ENCODE measurements at regions not wholly inside any gene's neighbourhood (a gene's known extent, or its start where the extent isn't known, plus 50 kb on each side); places are given as distances from the start of the nearest gene placed in this dataset.
"Not testable (repeated sequence)": the region's sequence is repeated elsewhere in the genome, so short reads cannot be mapped to it uniquely, and the experiment has no call there.

GRCh38 chr6:90914312-90914711 lies 327.4 kb upstream of the MAP3K7 start:
- no peak for DNase-seq (ENCODE audit: low read depth in 2 of 3, low spot score in 1 of 3)

- no peak for DNase-seq (ENCODE audit: low read depth in 2 of 3, low spot score in 1 of 3)
Measured at GRCh38 chr6:90913266-90913960, 326.5 kb upstream of the MAP3K7 start.

GRCh38 chr6:90911642-90912041 lies 324.8 kb upstream of the MAP3K7 start:
- DNase-seq (ENCODE audit: low read depth in 2 of 3, low spot score in 1 of 3), result no peak

GRCh38 chr6:90910893-90911292 lies 324.0 kb upstream of the MAP3K7 start:
- DNase-seq (ENCODE audit: low read depth in 2 of 3, low spot score in 1 of 3), result no peak

GRCh38 chr6:90907931-90908655 lies 321.2 kb upstream of the MAP3K7 start:
- no peak for DNase-seq (ENCODE audit: low read depth in 2 of 3, low spot score in 1 of 3)

GRCh38 chr6:90905351-90905750 lies 318.5 kb upstream of the MAP3K7 start:
- no peak for DNase-seq (ENCODE audit: low read depth in 2 of 3, low spot score in 1 of 3)

- DNase-seq (ENCODE audit: low read depth in 2 of 3, low spot score in 1 of 3), result no peak
Measured at GRCh38 chr6:90900034-90900433, 313.2 kb upstream of the MAP3K7 start.

GRCh38 chr6:90898763-90899162 lies 311.9 kb upstream of the MAP3K7 start:
- no peak for DNase-seq (ENCODE audit: low read depth in 2 of 3, low spot score in 1 of 3)

GRCh38 chr6:90896075-90896547 lies 309.2 kb upstream of the MAP3K7 start:
- no peak for DNase-seq (ENCODE audit: low read depth in 2 of 3, low spot score in 1 of 3)

GRCh38 chr6:90895299-90896074 lies 308.6 kb upstream of the MAP3K7 start:
- DNase-seq (ENCODE audit: low read depth in 2 of 3, low spot score in 1 of 3), result no peak

- no peak for DNase-seq (ENCODE audit: low read depth in 2 of 3, low spot score in 1 of 3)
Measured at GRCh38 chr6:90894285-90895130, 307.6 kb upstream of the MAP3K7 start.

- DNase-seq (ENCODE audit: low read depth in 2 of 3, low spot score in 1 of 3), result no peak
Measured at GRCh38 chr6:90893400-90893799, 306.5 kb upstream of the MAP3K7 start.

- no peak for DNase-seq (ENCODE audit: low read depth in 2 of 3, low spot score in 1 of 3)
Measured at GRCh38 chr6:90892271-90892670, 305.4 kb upstream of the MAP3K7 start.

GRCh38 chr6:90891355-90891754 lies 304.5 kb upstream of the MAP3K7 start:
- DNase-seq (ENCODE audit: low read depth in 2 of 3, low spot score in 1 of 3), result no peak

GRCh38 chr6:90890683-90891330 lies 303.9 kb upstream of the MAP3K7 start:
- DNase-seq (ENCODE audit: low read depth in 2 of 3, low spot score in 1 of 3), result no peak

GRCh38 chr6:90887764-90888163 lies 300.9 kb upstream of the MAP3K7 start:
- DNase-seq (ENCODE audit: low read depth in 2 of 3, low spot score in 1 of 3), result no peak

- no peak for DNase-seq (ENCODE audit: low read depth in 2 of 3, low spot score in 1 of 3)
Measured at GRCh38 chr6:90885611-90886056, 298.8 kb upstream of the MAP3K7 start.

- not testable (repeated sequence) for DNase-seq (ENCODE audit: low read depth in 2 of 3, low spot score in 1 of 3)
Measured at GRCh38 chr6:90885137-90885536, 298.3 kb upstream of the MAP3K7 start.

- no peak for DNase-seq (ENCODE audit: low read depth in 2 of 3, low spot score in 1 of 3)
Measured at GRCh38 chr6:90877616-90878015, 290.7 kb upstream of the MAP3K7 start.

GRCh38 chr6:90874931-90875330 lies 288.1 kb upstream of the MAP3K7 start:
- no peak for DNase-seq (ENCODE audit: low read depth in 2 of 3, low spot score in 1 of 3)

Measured in stimulated activated CD4-positive, alpha-beta T cell treated with anti-CD3 and anti-CD28 coated beads, Interleukin-12 subunit alpha, Interleukin-12 subunit beta, amount 100 ng/mL, for 48 hours (primary cell).